ENCODE measurements at regions not wholly inside any gene's neighbourhood (a gene's known extent, or its start where the extent isn't known, plus 50 kb on each side); places are given as distances from the start of the nearest gene placed in this dataset.

DNA sequence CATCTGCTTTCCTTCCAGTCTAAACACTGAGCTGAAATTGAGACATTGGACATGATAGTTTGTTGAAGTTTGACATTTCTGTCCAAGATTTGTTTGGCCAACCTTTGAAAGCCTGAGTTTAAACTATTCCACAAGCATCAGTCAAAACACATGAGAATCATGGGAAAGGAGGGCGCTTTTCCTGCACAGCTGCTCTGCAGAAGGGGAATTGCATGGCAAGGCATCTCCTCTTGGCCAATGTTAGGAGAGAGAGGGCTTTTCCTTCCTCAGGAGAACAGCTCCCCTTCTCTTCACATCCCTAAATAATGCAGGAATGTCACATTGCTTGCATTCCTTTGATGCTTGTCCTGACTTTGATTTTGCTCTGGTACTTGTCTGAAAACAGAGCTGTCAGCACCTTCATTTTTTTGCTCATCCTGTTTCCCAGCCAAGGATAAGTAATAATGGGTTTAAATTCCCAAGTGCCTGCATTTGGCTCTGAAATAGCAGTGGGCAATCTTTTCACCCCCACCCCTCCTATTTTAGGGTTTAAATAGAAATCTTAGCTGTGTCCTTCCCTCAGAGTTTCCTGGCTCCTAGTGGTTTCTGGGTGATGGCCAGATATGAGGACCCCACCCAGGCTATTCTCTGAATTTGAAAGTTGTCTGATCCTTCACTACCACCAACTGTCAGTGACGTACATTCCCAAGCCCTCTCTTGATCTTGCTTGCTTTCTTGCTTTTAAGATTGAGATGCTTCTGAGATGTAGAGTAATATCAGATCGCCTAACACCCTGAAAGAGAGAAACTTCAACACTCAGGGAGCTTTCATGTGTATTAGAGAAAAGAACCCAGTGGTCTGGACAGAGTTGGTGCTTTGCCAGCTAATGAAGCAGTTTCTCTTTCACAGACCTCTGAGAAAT is 75.2 kb upstream of the NPVF start:
- DNase-seq (ENCODE audit: low spot score in 2 of 2) = peak in 1 of 2 donors; percentile 54
- intact Hi-C loops (cut with DNase I; ENCODE audit: low total_unique reads) = no loop called here
- whole genome bisulfite sequencing, 2 donors = 39 to 48% methylated on average over 3 of the region's 3 CpGs
- TF ChIP-seq POLR2A (IDR thresholded peaks at IDR 0.05) = no peak
- TF ChIP-seq, protein P1, sequence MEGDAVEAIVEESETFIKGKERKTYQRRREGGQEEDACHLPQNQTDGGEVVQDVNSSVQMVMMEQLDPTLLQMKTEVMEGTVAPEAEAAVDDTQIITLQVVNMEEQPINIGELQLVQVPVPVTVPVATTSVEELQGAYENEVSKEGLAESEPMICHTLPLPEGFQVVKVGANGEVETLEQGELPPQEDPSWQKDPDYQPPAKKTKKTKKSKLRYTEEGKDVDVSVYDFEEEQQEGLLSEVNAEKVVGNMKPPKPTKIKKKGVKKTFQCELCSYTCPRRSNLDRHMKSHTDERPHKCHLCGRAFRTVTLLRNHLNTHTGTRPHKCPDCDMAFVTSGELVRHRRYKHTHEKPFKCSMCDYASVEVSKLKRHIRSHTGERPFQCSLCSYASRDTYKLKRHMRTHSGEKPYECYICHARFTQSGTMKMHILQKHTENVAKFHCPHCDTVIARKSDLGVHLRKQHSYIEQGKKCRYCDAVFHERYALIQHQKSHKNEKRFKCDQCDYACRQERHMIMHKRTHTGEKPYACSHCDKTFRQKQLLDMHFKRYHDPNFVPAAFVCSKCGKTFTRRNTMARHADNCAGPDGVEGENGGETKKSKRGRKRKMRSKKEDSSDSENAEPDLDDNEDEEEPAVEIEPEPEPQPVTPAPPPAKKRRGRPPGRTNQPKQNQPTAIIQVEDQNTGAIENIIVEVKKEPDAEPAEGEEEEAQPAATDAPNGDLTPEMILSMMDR (IDR thresholded peaks at IDR 0.05) = no peak
- no peak overlapping the region for H3K4me3 ChIP-seq (ENCODE audit: low read depth, poor library complexity, severe bottlenecking)

DNA sequence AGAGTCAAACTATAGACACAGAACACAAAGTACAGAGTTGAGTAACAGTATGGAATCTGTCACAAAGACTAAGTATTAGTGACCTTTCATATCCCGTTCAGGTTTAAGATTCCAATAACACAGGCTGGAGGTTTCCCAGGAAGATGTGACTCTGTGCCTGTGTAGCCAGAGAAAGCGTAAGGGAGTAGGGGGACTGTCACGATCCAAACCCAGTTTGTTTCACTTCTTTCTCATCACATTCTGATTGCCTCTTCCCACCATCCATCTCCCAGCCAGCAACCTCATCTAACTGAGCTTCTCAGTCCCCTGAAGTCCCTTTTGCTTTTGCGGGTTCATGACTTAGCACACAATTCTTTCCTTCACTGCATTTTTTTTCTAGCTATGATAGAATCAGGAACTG is 76.4 kb upstream of the NPVF start:
- intact Hi-C loops (cut with DNase I; ENCODE audit: low total_unique reads) = no loop called here
- 59 to 61% methylated on average over 4 of the region's 4 CpGs for WGBS, 2 donors
- H3K4me3 ChIP-seq (ENCODE audit: low read depth, poor library complexity, severe bottlenecking) = no peak overlapping the region
- TF ChIP-seq POLR2A (IDR thresholded peaks at IDR 0.05) = no peak
- TF ChIP-seq, protein P1 (IDR thresholded peaks at IDR 0.05) = no peak
- DNase-seq (ENCODE audit: low spot score in 2 of 2) = no peak

DNA sequence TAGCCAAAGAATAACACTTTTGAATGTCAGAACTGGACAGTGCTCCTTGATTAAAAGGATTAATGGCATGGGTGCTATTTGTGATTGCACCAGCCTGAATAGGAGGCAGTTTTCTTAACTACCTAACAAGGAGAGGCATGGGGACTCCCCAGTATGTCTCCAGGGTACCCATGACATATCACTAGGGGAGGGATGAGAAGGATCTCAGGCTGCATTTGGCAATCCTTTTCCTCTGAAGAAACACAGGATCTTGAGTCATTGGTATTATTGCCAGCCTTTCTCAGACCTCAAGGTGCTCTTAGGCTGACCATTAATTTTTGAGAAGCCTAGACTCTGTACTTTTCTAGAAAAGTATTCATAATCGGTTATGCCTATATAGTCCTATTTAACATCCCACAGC is 77.5 kb upstream of the NPVF start:
- 94 to 97% methylated on average over 1 of the region's 1 CpG for WGBS, 2 donors
- no peak overlapping the region for H3K4me3 ChIP-seq (ENCODE audit: low read depth, poor library complexity, severe bottlenecking)
- DNase-seq (ENCODE audit: low spot score in 2 of 2) = no peak
- TF ChIP-seq, protein P1 (IDR thresholded peaks at IDR 0.05) = no peak
- no peak for TF ChIP-seq POLR2A (IDR thresholded peaks at IDR 0.05)
- intact Hi-C loops (cut with DNase I; ENCODE audit: low total_unique reads) = no loop called here

DNA sequence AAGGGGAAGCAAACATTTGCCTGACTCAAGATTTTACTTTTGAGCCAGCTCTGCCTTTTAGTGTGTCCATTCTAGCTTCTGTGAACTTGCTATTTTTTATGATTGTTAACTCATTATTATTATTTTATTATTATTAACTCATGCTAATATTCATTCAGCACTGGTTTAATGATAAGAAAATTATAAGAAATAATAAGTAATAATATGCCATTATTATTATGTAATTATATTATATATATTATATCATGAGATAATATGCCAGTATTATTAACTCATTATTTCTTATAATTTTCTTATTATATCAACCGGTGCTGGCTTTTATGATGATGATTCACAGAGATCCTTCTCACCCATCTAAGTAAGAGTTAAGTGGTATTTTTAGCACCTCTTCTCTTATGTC is 79.3 kb upstream of the NPVF start:
- DNase-seq (ENCODE audit: low spot score in 2 of 2) = no peak
- 87 to 89% methylated on average over 1 of the region's 1 CpG for WGBS, 2 donors
- H3K4me3 ChIP-seq (ENCODE audit: low read depth, poor library complexity, severe bottlenecking) = no peak overlapping the region
- TF ChIP-seq POLR2A (IDR thresholded peaks at IDR 0.05) = no peak
- TF ChIP-seq, protein P1 (IDR thresholded peaks at IDR 0.05) = no peak
- intact Hi-C loops (cut with DNase I; ENCODE audit: low total_unique reads) = no loop called here

DNA sequence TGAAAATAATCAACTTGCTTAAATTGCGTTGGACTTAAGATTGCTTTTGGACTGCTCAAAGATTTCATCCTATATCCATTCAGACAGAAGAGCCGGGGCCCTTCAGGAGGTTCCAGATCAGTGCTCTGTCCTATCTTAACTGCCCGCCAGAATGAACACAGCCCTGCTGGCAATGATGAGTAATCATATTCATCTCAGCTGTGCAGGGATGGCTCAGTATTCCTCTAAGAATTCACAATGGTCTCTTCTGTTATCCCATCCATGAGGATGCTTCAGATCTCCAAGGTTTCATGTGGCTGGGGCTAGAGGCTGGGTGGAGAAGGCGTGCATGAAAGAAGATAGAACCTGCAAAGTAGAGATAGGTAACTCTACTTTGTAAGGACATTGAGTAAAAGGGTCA is 80.0 kb upstream of the NPVF start:
- TF ChIP-seq, protein P1 (IDR thresholded peaks at IDR 0.05) = no peak
- no peak overlapping the region for H3K4me3 ChIP-seq (ENCODE audit: low read depth, poor library complexity, severe bottlenecking)
- intact Hi-C loops (cut with DNase I; ENCODE audit: low total_unique reads) = no loop called here
- 80% methylated on average over 4 of the region's 4 CpGs for WGBS, 2 donors
- no peak for DNase-seq (ENCODE audit: low spot score in 2 of 2)
